PC-9 (cell line): ENCODE measurements at regions not wholly inside any gene's neighbourhood (a gene's known extent, or its start where the extent isn't known, plus 50 kb on each side); places are given as distances from the start of the nearest gene placed in this dataset.

Source experiments
- BruUV-seq: library from RNA; stranded (reverse); fragments of 400-500 nt; replicated peaks from 2 replicates; lab custom pipeline; 2021; lab: Mats Ljungman, UMichigan
- CTCF ChIA-PET: fragments of 300-600 bp; sonication (Branson Sonifier 250); formaldehyde crosslinking; loops from one replicate; lab custom pipeline; 2022; ENCODE audit warnings: antibody characterized with exemption; lab: Charles Lee
- POLR2A ChIA-PET: fragments of 300-600 bp; sonication (Branson Sonifier 250); formaldehyde crosslinking; loops from one replicate; lab custom pipeline; 2022; ENCODE audit warnings: antibody characterized with exemption; ENCODE audit not compliant: unreplicated experiment; lab: Charles Lee
- DNase-seq, 2 experiments: peaks; one replicate each; pipeline versions ENCODE4 v3.0.0 to v3.0.0-alpha.2; 2015 to 2022; ENCODE audit warnings: mixed read lengths in 1 of 2
- H2AFZ ChIP-seq: fragments of 200-600 bp; sonication (generic); 2 replicates; pipeline ENCODE4 v1.8.1; 2017; ENCODE audit warnings: antibody characterized with exemption
- H3F3A ChIP-seq: fragments of 200-600 bp; sonication (generic); 2 replicates; pipeline ENCODE4 v1.8.1; 2017; ENCODE audit warnings: antibody characterized with exemption, mild to moderate bottlenecking, low read depth; ENCODE audit not compliant: insufficient read depth
- H3K27ac ChIP-seq: fragments of 200-600 bp; sonication (generic); 2 replicates; pipeline ENCODE4 v1.6.1; 2016; ENCODE audit warnings: mixed run types
- H3K27me3 ChIP-seq: fragments of 200-600 bp; sonication (generic); 2 replicates; pipeline ENCODE4 v1.6.1; 2016; ENCODE audit warnings: low read depth, mixed run types; ENCODE audit not compliant: insufficient read depth
- H3K36me3 ChIP-seq: fragments of 200-600 bp; sonication (generic); 2 replicates; pipeline ENCODE4 v1.6.1; 2016; ENCODE audit warnings: low read depth, mixed run types
- H3K4me1 ChIP-seq: fragments of 200-600 bp; sonication (generic); replicated peaks from 2 replicates; pipeline ENCODE4 v1.6.1; 2016; ENCODE audit warnings: mixed run types; ENCODE audit not compliant: insufficient read depth
- H3K4me2 ChIP-seq: fragments of 200-600 bp; sonication (generic); 2 replicates; pipeline ENCODE4 v1.6.1; 2017; ENCODE audit warnings: mixed run types
- H3K4me3 ChIP-seq: fragments of 200-600 bp; sonication (generic); 2 replicates; pipeline ENCODE4 v1.6.1; 2016; ENCODE audit warnings: mixed run types
- H3K79me2 ChIP-seq: fragments of 200-600 bp; sonication (generic); 2 replicates; pipeline ENCODE4 v1.6.1; 2017; ENCODE audit warnings: low read depth, mixed run types
- H3K9me2 ChIP-seq: fragments of 200-600 bp; sonication (generic); 2 replicates; pipeline ENCODE4 v1.8.1; 2017; ENCODE audit warnings: mild to moderate bottlenecking; ENCODE audit not compliant: insufficient read depth
- H3K9me3 ChIP-seq: fragments of 200-600 bp; sonication (generic); 2 replicates; pipeline ENCODE4 v1.8.1; 2016; ENCODE audit warnings: low read depth; ENCODE audit not compliant: insufficient read depth
- H4K20me1 ChIP-seq: fragments of 200-600 bp; sonication (generic); 2 replicates; pipeline ENCODE4 v1.8.1; 2017; ENCODE audit not compliant: insufficient read depth
- CTCF ChIP-seq: fragments of 200-600 bp; sonication (generic); conservative IDR thresholded peaks from 2 replicates; pipeline ENCODE4 v1.6.1; 2017; ENCODE audit warnings: mixed run types, antibody characterized with exemption, mild to moderate bottlenecking, moderate library complexity
- EZH2 ChIP-seq: fragments of 200-600 bp; sonication (generic); IDR thresholded peaks from 2 replicates; pipeline ENCODE4 v1.8.0; 2017; ENCODE audit warnings: antibody characterized with exemption, low read depth
- intact Hi-C: fragments of 100-400 bp; cut with micrococcal nuclease; formaldehyde crosslinking; loops from one replicate; pipeline ENCODE4 v1.10.0; 2022; ENCODE audit not compliant: unreplicated experiment

GRCh38 chr16:79337906-79338305 is 262.6 kb downstream of the MAF start:
- intact Hi-C loops, result no loop called here
- BruUV-seq, result no TSS peak
- no peak overlapping the region for H3K4me2 ChIP-seq
- H4K20me1 ChIP-seq, result no peaks in the 10 kb centered on the region
- no peak for DNase-seq
- no peaks in the 10 kb centered on the region for H3K4me1 ChIP-seq
- H2AFZ ChIP-seq, result no peak overlapping the region
- H3K9me2 ChIP-seq, result no peaks in the 10 kb centered on the region
- no peak overlapping the region for H3K4me3 ChIP-seq
- H3K36me3 ChIP-seq, result no peaks in the 10 kb centered on the region
- POLR2A ChIA-PET, result no interaction called here
- no peaks in the 10 kb centered on the region for H3F3A ChIP-seq
- no peaks in the 10 kb centered on the region for H3K79me2 ChIP-seq
- no peak overlapping the region for H3K27ac ChIP-seq
- TF ChIP-seq CTCF (no peak), EZH2 (no peak)
- no peaks in the 10 kb centered on the region for H3K9me3 ChIP-seq
- CTCF ChIA-PET, result no interaction called here
- H3K27me3 ChIP-seq, result peaks cover 74% of the 10 kb centered on the region

GRCh38 chr16:79336437-79337229 is 263.9 kb downstream of the MAF start:
- Histone ChIP-seq H3K27me3 (peaks cover 73% of the 10 kb centered on the region), H4K20me1 (no peaks in the 10 kb centered on the region), H2AFZ (no peak overlapping the region), H3K4me3 (no peak overlapping the region), H3K4me1 (no peaks in the 10 kb centered on the region), H3K27ac (no peak overlapping the region), H3K36me3 (no peaks in the 10 kb centered on the region), H3K9me3 (no peaks in the 10 kb centered on the region), H3K9me2 (no peaks in the 10 kb centered on the region), H3K79me2 (no peaks in the 10 kb centered on the region), H3K4me2 (no peak overlapping the region), H3F3A (no peaks in the 10 kb centered on the region)
- intact Hi-C loops, result no loop called here
- no TSS peak for BruUV-seq
- POLR2A ChIA-PET, result no interaction called here
- CTCF ChIA-PET, result no interaction called here
- DNase-seq, result no peak
- TF ChIP-seq CTCF, result no peak
- TF ChIP-seq EZH2, result no peak

- H4K20me1 ChIP-seq, result no peaks in the 10 kb centered on the region
- TF ChIP-seq CTCF, result peak; percentile 47
- no peak for TF ChIP-seq EZH2
- POLR2A ChIA-PET, result no interaction called here
- no peaks in the 10 kb centered on the region for H3K36me3 ChIP-seq
- H3K9me2 ChIP-seq, result no peaks in the 10 kb centered on the region
- no peaks in the 10 kb centered on the region for H3K79me2 ChIP-seq
- no peaks in the 10 kb centered on the region for H3K9me3 ChIP-seq
- no peak for DNase-seq
- H2AFZ ChIP-seq, result no peak overlapping the region
- no peak overlapping the region for H3K27ac ChIP-seq
- H3K27me3 ChIP-seq, result peaks cover 65% of the 10 kb centered on the region
- H3K4me2 ChIP-seq, result no peak overlapping the region
- no peak overlapping the region for H3K4me3 ChIP-seq
- intact Hi-C loops, result no loop called here
- CTCF ChIA-PET, result no interaction called here
- no peaks in the 10 kb centered on the region for H3F3A ChIP-seq
- no peaks in the 10 kb centered on the region for H3K4me1 ChIP-seq
- no TSS peak for BruUV-seq
Measured at GRCh38 chr16:79334127-79334526, 266.4 kb downstream of the MAF start.
